ENCODE measurements at regions not wholly inside any gene's neighbourhood (a gene's known extent, or its start where the extent isn't known, plus 50 kb on each side); places are given as distances from the start of the nearest gene placed in this dataset.

DNA sequence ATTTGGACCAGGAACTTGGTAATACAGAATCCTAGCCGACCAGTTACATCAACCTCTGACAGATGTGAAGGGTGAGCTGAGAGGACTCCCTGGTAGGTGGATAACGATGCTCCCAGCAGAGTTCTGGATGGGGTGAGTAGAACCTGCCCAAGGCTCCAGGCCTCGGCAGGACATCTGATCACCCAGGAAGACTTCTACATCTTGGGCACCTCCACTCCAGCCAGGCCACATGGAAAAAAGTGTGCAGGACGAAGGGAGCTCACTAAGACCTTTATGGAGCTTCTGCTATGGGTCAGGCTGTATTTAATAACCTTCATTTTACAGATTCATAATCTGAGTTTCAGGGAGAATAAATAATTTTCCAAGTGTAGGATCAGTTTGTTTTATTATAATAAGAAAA is 1028.7 kb downstream of the BCL11B start (continued):
- TF ChIP-seq, protein P1, sequence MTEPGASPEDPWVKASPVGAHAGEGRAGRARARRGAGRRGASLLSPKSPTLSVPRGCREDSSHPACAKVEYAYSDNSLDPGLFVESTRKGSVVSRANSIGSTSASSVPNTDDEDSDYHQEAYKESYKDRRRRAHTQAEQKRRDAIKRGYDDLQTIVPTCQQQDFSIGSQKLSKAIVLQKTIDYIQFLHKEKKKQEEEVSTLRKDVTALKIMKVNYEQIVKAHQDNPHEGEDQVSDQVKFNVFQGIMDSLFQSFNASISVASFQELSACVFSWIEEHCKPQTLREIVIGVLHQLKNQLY (CRISPR knock-in tag; IDR thresholded peaks at IDR 0.05), result no peak
- TF ChIP-seq, protein P2, sequence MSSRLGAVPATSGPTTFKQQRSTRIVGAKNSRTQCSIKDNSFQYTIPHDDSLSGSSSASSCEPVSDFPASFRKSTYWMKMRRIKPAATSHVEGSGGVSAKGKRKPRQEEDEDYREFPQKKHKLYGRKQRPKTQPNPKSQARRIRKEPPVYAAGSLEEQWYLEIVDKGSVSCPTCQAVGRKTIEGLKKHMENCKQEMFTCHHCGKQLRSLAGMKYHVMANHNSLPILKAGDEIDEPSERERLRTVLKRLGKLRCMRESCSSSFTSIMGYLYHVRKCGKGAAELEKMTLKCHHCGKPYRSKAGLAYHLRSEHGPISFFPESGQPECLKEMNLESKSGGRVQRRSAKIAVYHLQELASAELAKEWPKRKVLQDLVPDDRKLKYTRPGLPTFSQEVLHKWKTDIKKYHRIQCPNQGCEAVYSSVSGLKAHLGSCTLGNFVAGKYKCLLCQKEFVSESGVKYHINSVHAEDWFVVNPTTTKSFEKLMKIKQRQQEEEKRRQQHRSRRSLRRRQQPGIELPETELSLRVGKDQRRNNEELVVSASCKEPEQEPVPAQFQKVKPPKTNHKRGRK (CRISPR knock-in tag; IDR thresholded peaks at IDR 0.05; ENCODE audit: borderline replicate concordance), result no peak
- no peak for TF ChIP-seq ZNF138 (CRISPR knock-in tag; conservative IDR thresholded peaks at IDR 0.05)
- no peak for TF ChIP-seq NR3C1 (CRISPR knock-in tag; conservative IDR thresholded peaks at IDR 0.05; ENCODE audit: low read depth)
- no peak for TF ChIP-seq NFYB (CRISPR knock-in tag; conservative IDR thresholded peaks at IDR 0.05; ENCODE audit: low read depth)

DNA sequence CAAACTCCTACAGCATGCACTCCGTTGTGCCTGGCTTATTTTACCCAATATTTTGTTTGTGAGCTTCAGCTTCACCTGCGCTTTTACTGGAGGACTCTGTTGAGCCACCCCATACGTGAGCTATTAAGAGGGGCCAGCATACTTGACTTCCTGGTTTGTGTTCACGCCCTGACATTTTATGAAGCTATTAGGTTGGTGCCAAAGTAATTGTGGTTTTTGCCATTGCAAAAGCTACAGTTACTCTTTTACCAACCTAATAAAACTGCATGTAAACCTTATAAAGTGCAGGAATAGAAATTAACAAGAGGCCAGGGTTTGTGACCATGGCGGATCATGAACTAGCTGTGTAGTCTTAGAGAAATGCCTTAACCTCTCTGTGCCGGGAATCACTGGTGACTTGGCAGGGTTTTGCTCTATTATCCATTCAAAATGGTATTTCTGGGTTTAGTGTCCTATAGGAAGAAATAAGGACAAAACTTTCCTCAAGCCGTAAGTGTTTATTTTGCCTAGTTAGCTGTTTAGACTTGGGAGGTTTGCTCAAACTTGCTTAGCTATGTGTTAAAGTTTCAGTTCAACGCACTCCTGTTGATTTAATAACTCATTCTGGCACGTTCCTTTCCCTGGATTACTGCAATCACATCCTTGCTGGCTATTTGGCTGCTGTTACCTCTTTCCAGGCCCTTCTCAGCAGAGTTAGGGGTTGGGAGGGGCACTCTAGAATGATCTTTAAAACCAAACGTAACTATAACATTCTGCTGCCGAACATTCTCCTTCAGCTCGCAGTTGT is 1027.6 kb downstream of the BCL11B start:
- Mint-ChIP-seq H3K27ac (no peak overlapping the region), H3K9me3 (peaks cover 6% of the 10 kb centered on the region), H3K36me3 (no peaks in the 10 kb centered on the region), H3K4me3 (no peak overlapping the region), H3K27me3 (ENCODE audit: low read depth) (no peaks in the 10 kb centered on the region), H3K4me1 (peaks cover 7% of the 10 kb centered on the region)
- ChIA-PET CTCF (interaction anchor here (0.7 kb wide), 1 partner anchor 9 kb away, joined by 3 read pairs; no protein-coding TSS in a partner anchor), POLR2A (no interaction called here)
- no peak for ATAC-seq
- DNase-seq (ENCODE audit: low spot score), result no peak
- TF ChIP-seq ZNF219 (CRISPR knock-in tag; IDR thresholded peaks at IDR 0.05; ENCODE audit: borderline replicate concordance) (no peak), ZNF416 (CRISPR knock-in tag; IDR thresholded peaks at IDR 0.05) (no peak), RORB (CRISPR knock-in tag; IDR thresholded peaks at IDR 0.05) (no peak), ZNF263 (CRISPR knock-in tag; IDR thresholded peaks at IDR 0.05; ENCODE audit: low read depth) (no peak), PRRX2 (CRISPR knock-in tag; IDR thresholded peaks at IDR 0.05) (no peak), MXD4 (CRISPR knock-in tag; IDR thresholded peaks at IDR 0.05; ENCODE audit: borderline replicate concordance) (no peak), GABPB1 (CRISPR knock-in tag; IDR thresholded peaks at IDR 0.05) (no peak), FOXP1 (CRISPR knock-in tag; IDR thresholded peaks at IDR 0.05; ENCODE audit: borderline replicate concordance) (no peak), ZNF232 (CRISPR knock-in tag; IDR thresholded peaks at IDR 0.05) (no peak), FOXK1 (CRISPR knock-in tag; IDR thresholded peaks at IDR 0.05) (no peak), ETV6 (CRISPR knock-in tag; IDR thresholded peaks at IDR 0.05) (no peak), GTF2I (CRISPR knock-in tag; conservative IDR thresholded peaks at IDR 0.05) (no peak), ZNF317 (CRISPR knock-in tag; IDR thresholded peaks at IDR 0.05; ENCODE audit: borderline replicate concordance, low read depth) (no peak), ZNF121 (CRISPR knock-in tag; IDR thresholded peaks at IDR 0.05) (no peak)
- TF ChIP-seq, protein P3, sequence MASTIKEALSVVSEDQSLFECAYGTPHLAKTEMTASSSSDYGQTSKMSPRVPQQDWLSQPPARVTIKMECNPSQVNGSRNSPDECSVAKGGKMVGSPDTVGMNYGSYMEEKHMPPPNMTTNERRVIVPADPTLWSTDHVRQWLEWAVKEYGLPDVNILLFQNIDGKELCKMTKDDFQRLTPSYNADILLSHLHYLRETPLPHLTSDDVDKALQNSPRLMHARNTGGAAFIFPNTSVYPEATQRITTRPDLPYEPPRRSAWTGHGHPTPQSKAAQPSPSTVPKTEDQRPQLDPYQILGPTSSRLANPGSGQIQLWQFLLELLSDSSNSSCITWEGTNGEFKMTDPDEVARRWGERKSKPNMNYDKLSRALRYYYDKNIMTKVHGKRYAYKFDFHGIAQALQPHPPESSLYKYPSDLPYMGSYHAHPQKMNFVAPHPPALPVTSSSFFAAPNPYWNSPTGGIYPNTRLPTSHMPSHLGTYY (CRISPR knock-in tag; IDR thresholded peaks at IDR 0.05), result no peak
- TF ChIP-seq, protein P4, sequence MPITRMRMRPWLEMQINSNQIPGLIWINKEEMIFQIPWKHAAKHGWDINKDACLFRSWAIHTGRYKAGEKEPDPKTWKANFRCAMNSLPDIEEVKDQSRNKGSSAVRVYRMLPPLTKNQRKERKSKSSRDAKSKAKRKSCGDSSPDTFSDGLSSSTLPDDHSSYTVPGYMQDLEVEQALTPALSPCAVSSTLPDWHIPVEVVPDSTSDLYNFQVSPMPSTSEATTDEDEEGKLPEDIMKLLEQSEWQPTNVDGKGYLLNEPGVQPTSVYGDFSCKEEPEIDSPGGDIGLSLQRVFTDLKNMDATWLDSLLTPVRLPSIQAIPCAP (CRISPR knock-in tag; IDR thresholded peaks at IDR 0.05), result no peak
- TF ChIP-seq, protein P5, sequence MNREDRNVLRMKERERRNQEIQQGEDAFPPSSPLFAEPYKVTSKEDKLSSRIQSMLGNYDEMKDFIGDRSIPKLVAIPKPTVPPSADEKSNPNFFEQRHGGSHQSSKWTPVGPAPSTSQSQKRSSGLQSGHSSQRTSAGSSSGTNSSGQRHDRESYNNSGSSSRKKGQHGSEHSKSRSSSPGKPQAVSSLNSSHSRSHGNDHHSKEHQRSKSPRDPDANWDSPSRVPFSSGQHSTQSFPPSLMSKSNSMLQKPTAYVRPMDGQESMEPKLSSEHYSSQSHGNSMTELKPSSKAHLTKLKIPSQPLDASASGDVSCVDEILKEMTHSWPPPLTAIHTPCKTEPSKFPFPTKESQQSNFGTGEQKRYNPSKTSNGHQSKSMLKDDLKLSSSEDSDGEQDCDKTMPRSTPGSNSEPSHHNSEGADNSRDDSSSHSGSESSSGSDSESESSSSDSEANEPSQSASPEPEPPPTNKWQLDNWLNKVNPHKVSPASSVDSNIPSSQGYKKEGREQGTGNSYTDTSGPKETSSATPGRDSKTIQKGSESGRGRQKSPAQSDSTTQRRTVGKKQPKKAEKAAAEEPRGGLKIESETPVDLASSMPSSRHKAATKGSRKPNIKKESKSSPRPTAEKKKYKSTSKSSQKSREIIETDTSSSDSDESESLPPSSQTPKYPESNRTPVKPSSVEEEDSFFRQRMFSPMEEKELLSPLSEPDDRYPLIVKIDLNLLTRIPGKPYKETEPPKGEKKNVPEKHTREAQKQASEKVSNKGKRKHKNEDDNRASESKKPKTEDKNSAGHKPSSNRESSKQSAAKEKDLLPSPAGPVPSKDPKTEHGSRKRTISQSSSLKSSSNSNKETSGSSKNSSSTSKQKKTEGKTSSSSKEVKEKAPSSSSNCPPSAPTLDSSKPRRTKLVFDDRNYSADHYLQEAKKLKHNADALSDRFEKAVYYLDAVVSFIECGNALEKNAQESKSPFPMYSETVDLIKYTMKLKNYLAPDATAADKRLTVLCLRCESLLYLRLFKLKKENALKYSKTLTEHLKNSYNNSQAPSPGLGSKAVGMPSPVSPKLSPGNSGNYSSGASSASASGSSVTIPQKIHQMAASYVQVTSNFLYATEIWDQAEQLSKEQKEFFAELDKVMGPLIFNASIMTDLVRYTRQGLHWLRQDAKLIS (CRISPR knock-in tag; IDR thresholded peaks at IDR 0.05; ENCODE audit: borderline replicate concordance), result no peak
- TF ChIP-seq, protein P6, sequence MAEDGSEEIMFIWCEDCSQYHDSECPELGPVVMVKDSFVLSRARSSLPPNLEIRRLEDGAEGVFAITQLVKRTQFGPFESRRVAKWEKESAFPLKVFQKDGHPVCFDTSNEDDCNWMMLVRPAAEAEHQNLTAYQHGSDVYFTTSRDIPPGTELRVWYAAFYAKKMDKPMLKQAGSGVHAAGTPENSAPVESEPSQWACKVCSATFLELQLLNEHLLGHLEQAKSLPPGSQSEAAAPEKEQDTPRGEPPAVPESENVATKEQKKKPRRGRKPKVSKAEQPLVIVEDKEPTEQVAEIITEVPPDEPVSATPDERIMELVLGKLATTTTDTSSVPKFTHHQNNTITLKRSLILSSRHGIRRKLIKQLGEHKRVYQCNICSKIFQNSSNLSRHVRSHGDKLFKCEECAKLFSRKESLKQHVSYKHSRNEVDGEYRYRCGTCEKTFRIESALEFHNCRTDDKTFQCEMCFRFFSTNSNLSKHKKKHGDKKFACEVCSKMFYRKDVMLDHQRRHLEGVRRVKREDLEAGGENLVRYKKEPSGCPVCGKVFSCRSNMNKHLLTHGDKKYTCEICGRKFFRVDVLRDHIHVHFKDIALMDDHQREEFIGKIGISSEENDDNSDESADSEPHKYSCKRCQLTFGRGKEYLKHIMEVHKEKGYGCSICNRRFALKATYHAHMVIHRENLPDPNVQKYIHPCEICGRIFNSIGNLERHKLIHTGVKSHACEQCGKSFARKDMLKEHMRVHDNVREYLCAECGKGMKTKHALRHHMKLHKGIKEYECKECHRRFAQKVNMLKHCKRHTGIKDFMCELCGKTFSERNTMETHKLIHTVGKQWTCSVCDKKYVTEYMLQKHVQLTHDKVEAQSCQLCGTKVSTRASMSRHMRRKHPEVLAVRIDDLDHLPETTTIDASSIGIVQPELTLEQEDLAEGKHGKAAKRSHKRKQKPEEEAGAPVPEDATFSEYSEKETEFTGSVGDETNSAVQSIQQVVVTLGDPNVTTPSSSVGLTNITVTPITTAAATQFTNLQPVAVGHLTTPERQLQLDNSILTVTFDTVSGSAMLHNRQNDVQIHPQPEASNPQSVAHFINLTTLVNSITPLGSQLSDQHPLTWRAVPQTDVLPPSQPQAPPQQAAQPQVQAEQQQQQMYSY (CRISPR knock-in tag; IDR thresholded peaks at IDR 0.05), result no peak
- TF ChIP-seq, protein P7, sequence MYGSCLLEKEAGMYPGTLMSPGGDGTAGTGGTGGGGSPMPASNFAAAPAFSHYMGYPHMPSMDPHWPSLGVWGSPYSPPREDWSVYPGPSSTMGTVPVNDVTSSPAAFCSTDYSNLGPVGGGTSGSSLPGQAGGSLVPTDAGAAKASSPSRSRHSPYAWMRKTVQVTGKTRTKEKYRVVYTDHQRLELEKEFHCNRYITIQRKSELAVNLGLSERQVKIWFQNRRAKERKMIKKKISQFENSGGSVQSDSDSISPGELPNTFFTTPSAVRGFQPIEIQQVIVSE (CRISPR knock-in tag; IDR thresholded peaks at IDR 0.05; ENCODE audit: borderline replicate concordance), result no peak

Measured in WTC11 (cell line).